Endodermal cell (in vitro differentiated cells): ENCODE measurements at regions not wholly inside any gene's neighbourhood (a gene's known extent, or its start where the extent isn't known, plus 50 kb on each side); places are given as distances from the start of the nearest gene placed in this dataset.

Source experiments
- DNase-seq: peaks from one replicate; pipeline ENCODE4 v3.0.0-alpha.2; 2017
- H3K27ac ChIP-seq: 2 replicates; pipeline ENCODE4 v1.5.1; 2013; ENCODE audit warnings: mild to moderate bottlenecking, low read depth, low read length, moderate library complexity
- H3K27me3 ChIP-seq: 2 replicates; pipeline ENCODE4 v1.6.1; 2013; ENCODE audit warnings: mild to moderate bottlenecking, low read length, moderate library complexity; ENCODE audit not compliant: insufficient read depth, control insufficient read depth, poor library complexity, severe bottlenecking
- H3K36me3 ChIP-seq: 2 replicates; pipeline ENCODE4 v1.7.0; 2013; ENCODE audit warnings: mild to moderate bottlenecking, low read length, moderate library complexity; ENCODE audit not compliant: control insufficient read depth, insufficient read depth
- H3K4me1 ChIP-seq: one replicate; pipeline ENCODE4 v1.7.0; 2013; ENCODE audit warnings: low read length; ENCODE audit not compliant: control insufficient read depth, insufficient read depth
- H3K4me3 ChIP-seq: 2 replicates; pipeline ENCODE4 v1.5.1; 2013; ENCODE audit warnings: mild to moderate bottlenecking, low read length, moderate library complexity
- H3K9ac ChIP-seq: 2 replicates; pipeline ENCODE4 v1.6.1; 2013; ENCODE audit warnings: mild to moderate bottlenecking, low read length, moderate library complexity; ENCODE audit not compliant: poor library complexity, severe bottlenecking; ENCODE audit errors: extremely low read depth
- H3K9me3 ChIP-seq: 2 replicates; pipeline ENCODE4 v1.6.1; 2013; ENCODE audit warnings: mild to moderate bottlenecking, low read length, moderate library complexity; ENCODE audit not compliant: control insufficient read depth
- H3K27ac Mint-ChIP-seq: 2 replicates; pipeline ENCODE4 v1.8.0; 2020; ENCODE audit warnings: mixed read lengths
- H3K27me3 Mint-ChIP-seq: 2 replicates; pipeline ENCODE4 v1.8.0; 2021; ENCODE audit warnings: mild to moderate bottlenecking, mixed read lengths; ENCODE audit not compliant: insufficient read depth
- H3K36me3 Mint-ChIP-seq: 2 replicates; pipeline ENCODE4 v1.8.0; 2020; ENCODE audit warnings: low read depth, mixed read lengths
- H3K4me1 Mint-ChIP-seq: 2 replicates; pipeline ENCODE4 v1.8.0; 2020; ENCODE audit warnings: mixed read lengths
- H3K4me3 Mint-ChIP-seq: 2 replicates; pipeline ENCODE4 v1.8.0; 2020; ENCODE audit warnings: mild to moderate bottlenecking, moderate library complexity, mixed read lengths
- H3K9me3 Mint-ChIP-seq: 2 replicates; pipeline ENCODE4 v1.8.0; 2020; ENCODE audit warnings: mild to moderate bottlenecking, mixed read lengths
- WGBS, 2 experiments: methylation state at CpG; one replicate each; pipeline versions ENCODE4 v1.1.5 to v1.1.7; 2013; ENCODE audit warnings: missing lambda C conversion rate in 2 of 2, mixed read lengths in 1 of 2; ENCODE audit not compliant: insufficient coverage in 1 of 2, insufficient read length in 1 of 2; 5-methylcytosine and 5-hydroxymethylcytosine counted together
- TF ChIP-seq, protein P1 (sequence below): fragments of 200-600 bp; sonication (generic); conservative IDR thresholded peaks from 2 replicates; pipeline ENCODE4 v1.5.0; 2021; ENCODE audit warnings: antibody characterized with exemption, mild to moderate bottlenecking

DNA sequence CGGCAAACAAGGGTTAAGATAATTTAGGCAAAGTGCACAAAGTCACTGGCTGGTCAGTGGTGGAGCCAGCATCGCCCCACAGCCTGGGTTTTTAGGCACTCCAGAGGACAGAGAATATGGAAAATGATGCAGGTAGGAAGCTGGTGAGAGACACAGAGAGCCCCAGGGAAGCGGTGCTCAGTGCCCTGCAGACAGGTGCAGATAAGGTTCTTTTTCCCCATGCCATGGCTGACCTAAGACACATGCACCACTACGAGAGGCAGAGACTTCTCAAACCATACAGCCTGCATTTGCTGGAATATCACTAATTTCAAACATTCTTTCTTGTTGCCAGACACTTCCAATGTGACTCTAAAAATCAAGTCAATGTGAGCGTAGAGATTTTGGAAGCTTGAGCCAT is 205.7 kb upstream of the APCDD1 start:
- Histone ChIP-seq H3K27ac (no peak overlapping the region), H3K9ac (no peak overlapping the region), H3K36me3 (no peaks in the 10 kb centered on the region), H3K4me3 (no peak overlapping the region), H3K27me3 (no peaks in the 10 kb centered on the region), H3K4me1 (peaks cover 13% of the 10 kb centered on the region), H3K9me3 (no peaks in the 10 kb centered on the region)
- WGBS, 2 experiments = 92 to 100% methylated on average over 5 of the region's 5 CpGs
- TF ChIP-seq, protein P1, sequence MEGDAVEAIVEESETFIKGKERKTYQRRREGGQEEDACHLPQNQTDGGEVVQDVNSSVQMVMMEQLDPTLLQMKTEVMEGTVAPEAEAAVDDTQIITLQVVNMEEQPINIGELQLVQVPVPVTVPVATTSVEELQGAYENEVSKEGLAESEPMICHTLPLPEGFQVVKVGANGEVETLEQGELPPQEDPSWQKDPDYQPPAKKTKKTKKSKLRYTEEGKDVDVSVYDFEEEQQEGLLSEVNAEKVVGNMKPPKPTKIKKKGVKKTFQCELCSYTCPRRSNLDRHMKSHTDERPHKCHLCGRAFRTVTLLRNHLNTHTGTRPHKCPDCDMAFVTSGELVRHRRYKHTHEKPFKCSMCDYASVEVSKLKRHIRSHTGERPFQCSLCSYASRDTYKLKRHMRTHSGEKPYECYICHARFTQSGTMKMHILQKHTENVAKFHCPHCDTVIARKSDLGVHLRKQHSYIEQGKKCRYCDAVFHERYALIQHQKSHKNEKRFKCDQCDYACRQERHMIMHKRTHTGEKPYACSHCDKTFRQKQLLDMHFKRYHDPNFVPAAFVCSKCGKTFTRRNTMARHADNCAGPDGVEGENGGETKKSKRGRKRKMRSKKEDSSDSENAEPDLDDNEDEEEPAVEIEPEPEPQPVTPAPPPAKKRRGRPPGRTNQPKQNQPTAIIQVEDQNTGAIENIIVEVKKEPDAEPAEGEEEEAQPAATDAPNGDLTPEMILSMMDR = no peak
- no peaks in the 10 kb centered on the region for H3K36me3 Mint-ChIP-seq
- H3K9me3 Mint-ChIP-seq = no peaks in the 10 kb centered on the region
- peaks cover 10% of the 10 kb centered on the region for H3K4me1 Mint-ChIP-seq
- H3K4me3 Mint-ChIP-seq = no peak overlapping the region
- no peak for DNase-seq
- H3K27ac Mint-ChIP-seq = no peak overlapping the region
- H3K27me3 Mint-ChIP-seq = peaks cover 4% of the 10 kb centered on the region

DNA sequence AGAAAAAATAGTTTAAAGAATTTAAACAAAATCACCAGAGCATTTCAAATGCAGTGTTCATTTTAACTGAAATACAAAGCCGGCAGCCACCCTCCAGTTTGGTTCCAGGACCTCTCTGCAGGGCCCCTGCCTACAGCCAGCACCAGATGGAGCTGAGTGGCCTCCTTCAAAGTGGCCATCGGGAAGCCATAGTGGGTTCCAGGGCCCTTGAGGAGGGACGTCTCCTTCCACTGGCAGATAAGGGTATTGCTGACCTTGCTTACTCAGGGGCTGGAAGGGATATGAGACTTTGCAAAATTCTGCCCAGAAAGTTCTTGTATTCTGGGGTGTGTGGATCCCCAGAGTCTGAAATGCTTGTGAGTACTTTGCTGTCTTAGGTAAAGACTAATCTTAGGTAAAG is 205.2 kb upstream of the APCDD1 start:
- Mint-ChIP-seq H3K9me3 (no peaks in the 10 kb centered on the region), H3K36me3 (no peaks in the 10 kb centered on the region), H3K27ac (no peak overlapping the region), H3K4me3 (no peak overlapping the region), H3K27me3 (peaks cover 5% of the 10 kb centered on the region), H3K4me1 (peaks cover 8% of the 10 kb centered on the region)
- TF ChIP-seq, protein P1 = peak; percentile 67
- DNase-seq = peak; percentile 76
- Histone ChIP-seq H3K27ac (no peak overlapping the region), H3K27me3 (no peaks in the 10 kb centered on the region), H3K4me1 (peaks cover 10% of the 10 kb centered on the region), H3K9me3 (no peaks in the 10 kb centered on the region), H3K9ac (no peak overlapping the region), H3K4me3 (no peak overlapping the region), H3K36me3 (no peaks in the 10 kb centered on the region)
- WGBS, 2 experiments = 80 to 100% methylated on average over 3 of the region's 3 CpGs

DNA sequence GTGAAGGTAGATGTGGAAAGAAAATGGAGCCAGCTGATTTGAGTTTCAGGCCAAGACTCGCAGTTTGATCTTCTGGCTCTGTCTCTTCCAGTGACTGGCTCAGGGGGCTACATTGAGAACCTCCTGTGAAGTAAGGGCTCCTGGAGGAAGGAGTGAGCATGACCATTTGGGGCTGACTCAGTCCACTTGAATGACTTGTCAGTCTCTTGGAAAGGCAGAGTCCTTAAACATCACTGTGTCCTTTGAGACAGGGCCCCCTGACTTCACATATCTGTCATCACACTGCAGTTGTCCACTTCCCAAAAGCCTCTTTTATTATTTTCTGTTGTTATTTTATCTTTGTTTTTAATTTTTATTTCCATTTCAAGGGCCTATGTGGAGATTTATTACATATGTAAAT is 204.6 kb upstream of the APCDD1 start:
- H3K36me3 Mint-ChIP-seq = no peaks in the 10 kb centered on the region
- DNase-seq = no peak
- H3K27ac Mint-ChIP-seq = no peak overlapping the region
- Histone ChIP-seq H3K9ac (no peak overlapping the region), H3K36me3 (no peaks in the 10 kb centered on the region), H3K4me3 (no peak overlapping the region), H3K4me1 (peaks cover 9% of the 10 kb centered on the region), H3K27me3 (no peaks in the 10 kb centered on the region), H3K27ac (no peak overlapping the region), H3K9me3 (no peaks in the 10 kb centered on the region)
- peaks cover 8% of the 10 kb centered on the region for H3K27me3 Mint-ChIP-seq
- H3K4me1 Mint-ChIP-seq = peaks cover 3% of the 10 kb centered on the region
- H3K4me3 Mint-ChIP-seq = no peak overlapping the region
- TF ChIP-seq, protein P1 = no peak
- 100% methylated on average over 1 of the region's 1 CpG; no CpG with 5 or more reads in 1 of the 2 experiments for WGBS, 2 experiments
- no peaks in the 10 kb centered on the region for H3K9me3 Mint-ChIP-seq
